ENCODE measurements at regions not wholly inside any gene's neighbourhood (a gene's known extent, or its start where the extent isn't known, plus 50 kb on each side); places are given as distances from the start of the nearest gene placed in this dataset.

GRCh38 chr3:110711130-110711832, 360.3 kb upstream of the NECTIN3 start:
- DNase-seq, result no peak

- DNase-seq, result no peak
Measured at GRCh38 chr3:110711851-110712516, 359.6 kb upstream of the NECTIN3 start.

GRCh38 chr3:110727056-110727455, 344.6 kb upstream of the NECTIN3 start:
- DNase-seq, result no peak

DNA sequence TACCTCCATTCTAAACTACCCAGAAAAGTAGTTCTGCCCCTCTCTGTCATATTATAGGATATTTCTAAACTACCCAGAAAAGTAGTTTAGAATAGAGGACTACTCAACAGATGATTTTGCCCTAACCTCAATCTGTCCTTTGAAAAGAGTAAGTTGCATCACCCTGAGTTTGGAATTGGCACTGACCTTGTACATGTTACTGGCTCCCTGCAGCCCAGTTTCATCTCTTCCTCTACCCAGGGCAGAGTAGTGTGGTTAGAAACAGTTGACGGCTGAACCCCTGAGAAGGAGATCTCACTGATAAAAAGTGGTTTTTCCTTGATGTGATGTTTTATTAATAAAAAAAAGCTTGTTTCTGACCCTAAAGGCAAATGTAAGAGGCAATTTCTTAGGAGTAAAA, 340.5 kb upstream of the NECTIN3 start:
- no peak for DNase-seq

- no peak for DNase-seq
Measured at GRCh38 chr3:110732420-110732819, 339.2 kb upstream of the NECTIN3 start.

GRCh38 chr3:110733045-110733444, 338.6 kb upstream of the NECTIN3 start:
- no peak for DNase-seq

GRCh38 chr3:110734524-110734923, 337.1 kb upstream of the NECTIN3 start:
- DNase-seq, result no peak

DNA sequence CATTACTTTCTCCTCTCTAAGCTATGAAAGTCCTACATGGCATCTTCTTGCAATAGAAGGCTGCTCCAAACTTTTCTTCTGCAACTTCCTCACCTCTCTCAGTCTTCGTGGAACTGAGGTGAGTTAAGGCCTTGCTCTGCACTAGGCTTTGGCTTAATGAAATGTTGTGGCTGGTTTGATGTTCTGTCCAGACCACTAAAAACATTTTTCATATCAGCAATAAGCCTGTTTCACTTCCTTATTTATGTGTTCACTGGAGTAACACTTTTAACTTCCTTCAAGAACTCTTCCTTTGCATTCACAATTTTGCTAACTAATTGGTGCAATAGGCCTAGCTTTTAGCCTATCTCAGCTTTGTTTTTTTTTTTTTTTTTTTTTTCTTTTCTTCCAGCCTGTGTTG, 335.3 kb upstream of the NECTIN3 start:
- DNase-seq, result no peak

DNA sequence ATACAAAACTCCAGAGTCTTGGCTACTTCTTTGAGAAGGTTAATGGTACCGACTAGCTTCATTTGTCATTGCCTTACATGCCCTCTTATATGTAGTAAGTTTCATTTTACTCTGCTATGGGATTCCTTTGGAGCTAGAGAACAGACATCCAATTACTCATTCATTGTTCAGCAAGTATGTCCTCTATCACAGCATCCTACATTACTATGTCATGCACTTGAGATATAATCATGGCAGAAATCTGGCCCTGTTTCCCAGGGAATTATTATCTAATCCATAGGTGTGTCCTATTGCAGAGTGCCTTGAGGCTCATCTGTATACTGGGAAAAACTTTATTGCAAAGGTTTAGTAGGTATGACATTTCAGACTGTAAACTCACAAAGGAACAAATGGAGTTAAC, 333.1 kb upstream of the NECTIN3 start:
- DNase-seq, result no peak

DNA sequence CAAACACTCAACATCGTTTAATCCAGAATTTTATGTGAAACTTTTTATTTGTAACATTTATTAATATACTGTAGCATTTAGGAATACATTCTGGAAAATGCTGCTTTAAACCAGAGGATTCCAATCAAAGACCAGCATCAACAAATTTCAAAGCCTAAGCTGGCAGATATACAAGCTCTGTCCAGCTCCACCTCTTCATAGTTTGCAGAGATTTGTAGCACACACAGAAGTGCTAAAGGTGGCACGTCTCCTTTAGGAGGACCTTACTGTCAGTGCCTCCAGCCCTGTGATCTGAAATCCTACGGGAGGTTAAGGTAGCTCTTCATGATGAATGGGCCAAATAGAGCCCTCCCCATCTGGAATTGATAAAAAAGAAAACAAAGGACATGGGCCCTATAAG, 329.7 kb upstream of the NECTIN3 start:
- DNase-seq, result no peak

GRCh38 chr3:110743202-110743601, 328.4 kb upstream of the NECTIN3 start:
- DNase-seq, result no peak

DNA sequence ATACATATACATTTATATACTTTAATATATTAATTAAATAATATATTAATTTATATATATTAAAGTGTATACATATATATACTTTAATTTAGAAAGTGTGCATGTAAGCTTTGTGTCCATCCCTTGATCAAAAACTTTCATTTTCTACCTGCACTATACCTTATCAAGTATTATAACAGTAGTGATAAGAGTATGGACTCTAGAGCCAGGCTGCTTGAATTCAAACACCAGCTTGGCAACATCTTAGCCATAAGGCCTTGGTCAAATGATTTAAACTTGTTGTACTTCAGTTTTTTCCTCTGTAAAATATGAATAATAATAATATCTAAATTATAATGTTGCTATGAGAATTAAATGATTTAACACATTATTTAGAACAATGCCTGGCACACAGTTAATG, 327.6 kb upstream of the NECTIN3 start:
- DNase-seq, result no peak

GRCh38 chr3:110744723-110745122, 326.9 kb upstream of the NECTIN3 start:
- DNase-seq, result no peak

DNA sequence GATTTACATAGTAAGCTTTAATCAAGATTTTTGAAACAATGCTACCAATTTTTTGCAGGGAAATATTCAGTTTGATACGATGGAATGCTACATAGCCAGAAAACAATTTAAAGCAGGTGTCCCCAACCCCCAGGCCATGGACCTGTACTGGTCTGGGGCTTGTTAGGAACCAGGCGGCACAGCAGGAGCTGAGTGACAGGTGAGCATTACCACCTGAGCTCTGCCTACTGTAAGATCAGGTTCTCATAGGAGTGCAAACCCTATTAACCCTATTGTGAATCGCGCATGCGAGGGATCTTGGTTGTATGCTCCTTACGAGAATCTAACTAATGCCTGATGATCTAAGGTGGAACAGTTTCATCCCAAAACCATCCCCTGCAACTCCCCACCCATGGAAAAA, 322.6 kb upstream of the NECTIN3 start:
- no peak for DNase-seq

- DNase-seq, result no peak
Measured at GRCh38 chr3:110750201-110750600, 321.4 kb upstream of the NECTIN3 start.

GRCh38 chr3:110752307-110752706, 319.3 kb upstream of the NECTIN3 start:
- DNase-seq, result no peak

DNA sequence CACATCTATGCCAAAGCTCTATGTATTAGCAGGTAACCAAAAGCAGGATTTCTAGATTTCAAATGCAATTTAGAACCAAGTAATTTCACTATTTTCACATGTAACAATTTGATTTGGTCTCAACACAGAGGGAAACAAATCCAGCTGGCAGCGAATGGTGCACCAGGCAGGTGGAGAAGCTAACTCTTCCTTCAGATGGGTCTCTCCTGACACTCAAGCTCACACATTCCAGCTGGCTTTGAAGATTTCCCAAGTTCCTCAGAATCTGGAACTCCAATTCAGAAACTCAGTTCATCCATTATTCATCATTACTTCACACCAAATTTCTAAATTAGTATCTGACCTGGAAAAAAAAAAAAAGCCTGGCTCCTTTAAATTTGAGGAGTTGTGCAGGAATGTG, 318.1 kb upstream of the NECTIN3 start:
- no peak for DNase-seq

DNA sequence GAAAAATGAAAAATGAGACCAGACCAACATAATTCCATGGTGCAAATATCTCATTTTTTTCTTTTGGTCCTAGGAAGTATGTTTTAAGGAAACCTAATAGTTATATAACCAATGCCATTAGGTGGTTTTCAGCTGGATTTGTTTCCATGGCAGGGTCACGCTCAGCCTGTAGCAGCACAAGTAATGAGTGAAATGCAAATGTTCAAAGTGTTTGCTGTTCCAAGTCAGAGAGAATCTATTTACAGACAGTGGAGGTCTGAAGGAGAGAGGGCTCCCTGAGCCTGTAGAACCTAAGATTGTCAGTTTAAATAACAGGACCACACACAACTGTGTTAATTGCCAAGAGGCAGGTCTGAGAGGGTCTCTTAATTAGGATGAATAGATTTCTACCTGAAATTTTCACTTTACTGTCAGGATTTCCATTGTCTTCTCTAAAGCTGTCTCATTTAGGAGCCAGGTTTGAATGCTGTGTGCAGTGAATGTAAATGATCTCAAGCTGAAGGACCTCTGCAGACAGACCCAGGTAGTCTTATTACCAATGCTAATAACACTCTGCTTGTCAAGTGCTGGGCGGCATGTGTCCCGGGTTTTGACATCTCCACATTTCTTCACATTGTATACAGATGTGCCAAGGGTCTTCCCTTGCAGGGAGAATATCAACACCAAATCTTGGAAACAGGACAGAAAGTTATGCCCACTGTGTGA, 317.3 kb upstream of the NECTIN3 start:
- DNase-seq, result no peak

GRCh38 chr3:110755345-110755744, 316.3 kb upstream of the NECTIN3 start:
- DNase-seq, result no peak

GRCh38 chr3:110756705-110757104, 314.9 kb upstream of the NECTIN3 start:
- DNase-seq, result no peak

DNA sequence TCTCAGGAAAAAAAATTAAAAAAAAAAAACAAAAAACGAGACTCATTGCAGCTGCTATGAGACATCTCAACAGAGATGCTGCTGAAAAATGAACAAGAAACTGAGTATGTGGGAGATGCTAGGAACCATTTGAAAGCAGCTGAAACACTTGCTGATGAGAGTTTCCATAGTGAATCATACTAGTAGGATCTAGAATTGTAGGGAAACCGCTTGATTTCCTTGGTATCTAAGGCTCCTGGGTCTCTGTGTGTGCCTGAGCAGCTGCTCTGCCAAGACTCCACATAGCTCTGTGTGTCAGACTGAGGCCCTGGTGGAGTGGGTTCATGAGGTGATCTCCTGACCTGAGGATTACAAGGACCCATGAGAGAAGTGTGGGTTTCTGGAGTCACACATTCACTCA, 313.4 kb upstream of the NECTIN3 start:
- no peak for DNase-seq

- no peak for DNase-seq
Measured at GRCh38 chr3:110767156-110767555, 304.5 kb upstream of the NECTIN3 start.

GRCh38 chr3:110767838-110768237, 303.8 kb upstream of the NECTIN3 start:
- no peak for DNase-seq

- no peak for DNase-seq
Measured at GRCh38 chr3:110773413-110773954, 298.1 kb upstream of the NECTIN3 start.
